Colonic mucosa (tissue), 4 donors: ENCODE measurements at regions not wholly inside any gene's neighbourhood (a gene's known extent, or its start where the extent isn't known, plus 50 kb on each side); places are given as distances from the start of the nearest gene placed in this dataset.

Source experiments
- DNase-seq: peaks from one replicate; pipeline ENCODE4 v3.0.0-alpha.2; 2020
- H3K27ac ChIP-seq: fragments of 200-600 bp; one replicate; pipeline ENCODE4 v1.8.0; 2021
- H3K27me3 ChIP-seq: fragments of 200-600 bp; one replicate; pipeline ENCODE4 v1.8.0; 2021
- H3K36me3 ChIP-seq: fragments of 200-600 bp; one replicate; pipeline ENCODE4 v1.8.0; 2021
- H3K4me1 ChIP-seq: fragments of 200-600 bp; one replicate; pipeline ENCODE4 v1.8.0; 2021; ENCODE audit warnings: mild to moderate bottlenecking
- H3K4me3 ChIP-seq: fragments of 200-600 bp; one replicate; pipeline ENCODE4 v1.8.0; 2021
- H3K9ac ChIP-seq, 2 donors: one replicate each; pipeline ENCODE4 v1.7.0; 2013; ENCODE audit warnings: control low read depth in 2 of 2, low read depth in 2 of 2, low read length in 2 of 2
- H3K9me3 ChIP-seq: fragments of 200-600 bp; one replicate; pipeline ENCODE4 v1.8.0; 2021
- CTCF ChIP-seq: fragments of 200-600 bp; IDR thresholded peaks from one replicate; pipeline ENCODE4 v1.8.0; 2022; ENCODE audit warnings: antibody characterized with exemption, mild to moderate bottlenecking
- intact Hi-C: fragments of 100-400 bp; cut with DNase I; formaldehyde crosslinking; loops from one replicate; pipeline ENCODE4 v1.14.1; 2022
- donor health status: healthy.
- donor health status: DM: no; HTN: no; CAD: no.
- donor health status: DM: no; HTN: no; CAD: no.

- Histone ChIP-seq H3K4me1 (no peaks in the 10 kb centered on the region), H3K9me3 (no peaks in the 10 kb centered on the region), H3K27me3 (no peaks in the 10 kb centered on the region), H3K9ac (no peak overlapping the region), H3K36me3 (no peaks in the 10 kb centered on the region), H3K27ac (no peak overlapping the region), H3K4me3 (no peak overlapping the region)
- no peak for TF ChIP-seq CTCF
- no peak for DNase-seq
- intact Hi-C loops: no loop called here
Measured at GRCh38 chr18:65990944-65991708, 240.3 kb downstream of the CDH7 start.

GRCh38 chr18:65990174-65990690 is 239.4 kb downstream of the CDH7 start:
- no peaks in the 10 kb centered on the region for H3K4me1 ChIP-seq
- H3K9me3 ChIP-seq: no peaks in the 10 kb centered on the region
- intact Hi-C loops: no loop called here
- no peak overlapping the region for H3K27ac ChIP-seq
- no peak overlapping the region for H3K9ac ChIP-seq
- no peaks in the 10 kb centered on the region for H3K36me3 ChIP-seq
- no peak for TF ChIP-seq CTCF
- H3K4me3 ChIP-seq: no peak overlapping the region
- H3K27me3 ChIP-seq: no peaks in the 10 kb centered on the region
- no peak for DNase-seq

GRCh38 chr18:65988972-65989371 is 238.2 kb downstream of the CDH7 start:
- Histone ChIP-seq H3K27ac (no peak overlapping the region), H3K4me1 (no peaks in the 10 kb centered on the region), H3K27me3 (no peaks in the 10 kb centered on the region), H3K9me3 (no peaks in the 10 kb centered on the region), H3K4me3 (no peak overlapping the region), H3K9ac (no peak overlapping the region), H3K36me3 (no peaks in the 10 kb centered on the region)
- DNase-seq: no peak
- no peak for TF ChIP-seq CTCF
- intact Hi-C loops: no loop called here

GRCh38 chr18:65988386-65988785 is 237.6 kb downstream of the CDH7 start:
- no peak for DNase-seq
- no peak overlapping the region for H3K27ac ChIP-seq
- no peak overlapping the region for H3K4me3 ChIP-seq
- no peaks in the 10 kb centered on the region for H3K9me3 ChIP-seq
- intact Hi-C loops: no loop called here
- H3K27me3 ChIP-seq: no peaks in the 10 kb centered on the region
- H3K4me1 ChIP-seq: no peaks in the 10 kb centered on the region
- no peak for TF ChIP-seq CTCF
- no peak overlapping the region for H3K9ac ChIP-seq
- no peaks in the 10 kb centered on the region for H3K36me3 ChIP-seq

GRCh38 chr18:65983750-65984149 is 232.9 kb downstream of the CDH7 start:
- no peaks in the 10 kb centered on the region for H3K36me3 ChIP-seq
- no peak for TF ChIP-seq CTCF
- H3K9me3 ChIP-seq: no peaks in the 10 kb centered on the region
- intact Hi-C loops: no loop called here
- H3K27ac ChIP-seq: no peak overlapping the region
- no peak overlapping the region for H3K9ac ChIP-seq
- no peaks in the 10 kb centered on the region for H3K4me1 ChIP-seq
- no peak overlapping the region for H3K4me3 ChIP-seq
- no peak for DNase-seq
- no peaks in the 10 kb centered on the region for H3K27me3 ChIP-seq
